DOHH2 (cell line): ENCODE measurements at regions not wholly inside any gene's neighbourhood (a gene's known extent, or its start where the extent isn't known, plus 50 kb on each side); places are given as distances from the start of the nearest gene placed in this dataset.

ENCODE experiments used
- H3F3A ChIP-seq: fragments of 200-600 bp; sonication (generic), shearing (Covaris generic); 2 replicates; pipeline ENCODE4 v1.6.0; 2016; ENCODE audit warnings: antibody characterized with exemption, mild to moderate bottlenecking; ENCODE audit not compliant: control insufficient read depth, insufficient read depth
- H3K27ac ChIP-seq: fragments of 200-600 bp; sonication (generic); 2 replicates; pipeline ENCODE4 v1.5.1; 2014; ENCODE audit warnings: low read depth, mild to moderate bottlenecking, low read length, moderate library complexity
- H3K27me3 ChIP-seq: fragments of 200-600 bp; sonication (generic); 2 replicates; pipeline ENCODE4 v1.6.1; 2014; ENCODE audit warnings: mild to moderate bottlenecking, low read length, mixed read lengths; ENCODE audit not compliant: control insufficient read depth
- H3K36me3 ChIP-seq: fragments of 200-600 bp; sonication (generic); 2 replicates; pipeline ENCODE4 v1.6.1; 2014; ENCODE audit warnings: mild to moderate bottlenecking, low read length, moderate library complexity, mixed read lengths; ENCODE audit not compliant: control insufficient read depth
- H3K4me1 ChIP-seq: fragments of 200-600 bp; sonication (generic); 2 replicates; pipeline ENCODE4 v1.6.1; 2014; ENCODE audit warnings: mild to moderate bottlenecking, low read length, mixed read lengths; ENCODE audit not compliant: control insufficient read depth
- H3K4me2 ChIP-seq: fragments of 200-600 bp; sonication (generic); 2 replicates; pipeline ENCODE4 v1.6.0; 2014; ENCODE audit warnings: mild to moderate bottlenecking, low read length, moderate library complexity
- H3K4me3 ChIP-seq: fragments of 200-600 bp; sonication (generic); 2 replicates; pipeline ENCODE4 v1.5.1; 2014; ENCODE audit warnings: mild to moderate bottlenecking, low read length, mixed read lengths
- H3K79me2 ChIP-seq: fragments of 200-600 bp; sonication (generic); 2 replicates; pipeline ENCODE4 v1.6.1; 2014; ENCODE audit warnings: mild to moderate bottlenecking, low read length, mixed read lengths; ENCODE audit not compliant: control insufficient read depth
- H3K9me2 ChIP-seq: fragments of 200-600 bp; sonication (generic); replicated peaks from 2 replicates; pipeline ENCODE4 v1.6.1; 2014; ENCODE audit warnings: mild to moderate bottlenecking, low read length, mixed read lengths; ENCODE audit not compliant: control insufficient read depth
- H3K9me3 ChIP-seq: fragments of 200-600 bp; sonication (generic); 2 replicates; pipeline ENCODE4 v1.6.1; 2014; ENCODE audit warnings: antibody characterized with exemption, low read length, mixed read lengths; ENCODE audit not compliant: control insufficient read depth, insufficient read depth
- H4K20me1 ChIP-seq: fragments of 200-600 bp; sonication (generic); 2 replicates; pipeline ENCODE4 v1.6.0; 2014; ENCODE audit warnings: low read depth, mild to moderate bottlenecking, antibody characterized with exemption, low read length, moderate library complexity; ENCODE audit not compliant: control insufficient read depth, insufficient read depth
- EZH2phosphoT487 ChIP-seq: fragments of 200-600 bp; sonication (generic); IDR thresholded peaks from 2 replicates; pipeline ENCODE4 v1.6.1; 2017; ENCODE audit warnings: borderline replicate concordance, mild to moderate bottlenecking, antibody characterized with exemption, low read length, moderate library complexity, mixed read lengths
- TF ChIP-seq, protein P1 (sequence below): fragments of 200-600 bp; sonication (generic); IDR thresholded peaks from one replicate; pipeline ENCODE4 v1.5.1; 2014; ENCODE audit warnings: antibody characterized with exemption, mild to moderate bottlenecking, low read depth, low read length; ENCODE audit not compliant: poor library complexity, severe bottlenecking

- H3K4me3 ChIP-seq, result no peak overlapping the region
- H3K9me2 ChIP-seq, result no peaks in the 10 kb centered on the region
- no peak overlapping the region for H3K4me2 ChIP-seq
- H3K9me3 ChIP-seq, result no peaks in the 10 kb centered on the region
- H3K27ac ChIP-seq, result no peak overlapping the region
- no peaks in the 10 kb centered on the region for H4K20me1 ChIP-seq
- no peak for TF ChIP-seq EZH2phosphoT487
- TF ChIP-seq, protein P1, sequence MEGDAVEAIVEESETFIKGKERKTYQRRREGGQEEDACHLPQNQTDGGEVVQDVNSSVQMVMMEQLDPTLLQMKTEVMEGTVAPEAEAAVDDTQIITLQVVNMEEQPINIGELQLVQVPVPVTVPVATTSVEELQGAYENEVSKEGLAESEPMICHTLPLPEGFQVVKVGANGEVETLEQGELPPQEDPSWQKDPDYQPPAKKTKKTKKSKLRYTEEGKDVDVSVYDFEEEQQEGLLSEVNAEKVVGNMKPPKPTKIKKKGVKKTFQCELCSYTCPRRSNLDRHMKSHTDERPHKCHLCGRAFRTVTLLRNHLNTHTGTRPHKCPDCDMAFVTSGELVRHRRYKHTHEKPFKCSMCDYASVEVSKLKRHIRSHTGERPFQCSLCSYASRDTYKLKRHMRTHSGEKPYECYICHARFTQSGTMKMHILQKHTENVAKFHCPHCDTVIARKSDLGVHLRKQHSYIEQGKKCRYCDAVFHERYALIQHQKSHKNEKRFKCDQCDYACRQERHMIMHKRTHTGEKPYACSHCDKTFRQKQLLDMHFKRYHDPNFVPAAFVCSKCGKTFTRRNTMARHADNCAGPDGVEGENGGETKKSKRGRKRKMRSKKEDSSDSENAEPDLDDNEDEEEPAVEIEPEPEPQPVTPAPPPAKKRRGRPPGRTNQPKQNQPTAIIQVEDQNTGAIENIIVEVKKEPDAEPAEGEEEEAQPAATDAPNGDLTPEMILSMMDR, result no peak
- H3K79me2 ChIP-seq, result no peaks in the 10 kb centered on the region
- no peaks in the 10 kb centered on the region for H3K36me3 ChIP-seq
- H3K4me1 ChIP-seq, result no peaks in the 10 kb centered on the region
- no peaks in the 10 kb centered on the region for H3K27me3 ChIP-seq
- H3F3A ChIP-seq, result no peaks in the 10 kb centered on the region
These were observed 114.0 kb upstream of the MED13L start for GRCh38 chr12:116391501-116391900.

DNA sequence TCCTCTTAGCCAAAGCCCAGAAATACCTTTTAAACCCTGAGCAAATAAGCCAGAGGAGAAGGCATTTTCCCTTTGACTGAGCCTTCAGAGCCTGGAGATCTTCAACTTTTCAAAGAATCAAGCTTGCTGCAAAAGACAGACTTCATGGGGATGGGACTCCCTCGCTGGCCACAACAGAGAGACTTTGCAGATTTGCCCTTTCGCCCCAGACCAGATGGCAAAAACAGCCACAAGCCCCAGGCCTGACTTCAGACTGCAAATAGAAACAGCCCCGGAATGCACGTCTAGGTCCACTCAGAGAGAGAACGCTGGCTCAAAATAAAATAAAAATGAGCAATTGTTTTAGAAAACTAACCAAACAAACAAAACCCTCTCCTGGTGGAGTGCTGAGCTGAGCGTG is 114.6 kb upstream of the MED13L start:
- no peak for TF ChIP-seq EZH2phosphoT487
- H3K27ac ChIP-seq, result no peak overlapping the region

DNA sequence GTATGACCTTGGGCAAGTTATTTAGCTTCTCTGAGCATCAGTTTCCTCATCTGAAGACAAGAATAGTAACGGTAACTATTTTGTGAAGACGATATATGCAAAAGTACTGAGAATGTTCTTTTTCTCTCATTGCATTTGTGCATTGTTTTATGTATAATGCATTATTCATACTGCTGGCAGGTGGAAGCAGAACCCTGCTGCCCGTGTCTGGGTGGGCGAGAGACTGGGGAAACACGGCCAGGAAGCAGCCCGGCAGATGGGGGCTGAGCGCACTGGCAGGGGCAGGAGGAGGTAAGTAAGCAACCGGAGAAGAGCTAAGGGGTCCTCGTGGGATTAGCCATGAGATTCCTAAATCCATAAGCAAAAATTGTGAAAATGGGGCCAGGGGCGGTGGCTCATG is 115.8 kb upstream of the MED13L start:
- no peak overlapping the region for H3K27ac ChIP-seq
- peaks cover 2% of the 10 kb centered on the region; the same call in 1 of the 2 replicates for H3K27me3 ChIP-seq
- TF ChIP-seq, protein P1, result no peak
- no peak for TF ChIP-seq EZH2phosphoT487
- H3K4me2 ChIP-seq, result no peak overlapping the region
- H3K9me2 ChIP-seq, result no peaks in the 10 kb centered on the region
- H4K20me1 ChIP-seq, result no peaks in the 10 kb centered on the region
- H3F3A ChIP-seq, result no peaks in the 10 kb centered on the region
- no peaks in the 10 kb centered on the region for H3K79me2 ChIP-seq
- H3K4me3 ChIP-seq, result no peak overlapping the region
- H3K9me3 ChIP-seq, result no peaks in the 10 kb centered on the region
- no peaks in the 10 kb centered on the region for H3K36me3 ChIP-seq
- no peaks in the 10 kb centered on the region for H3K4me1 ChIP-seq

More for the DNA sequence above, 114.6 kb upstream of the MED13L start:
- Histone ChIP-seq H3K79me2 (no peaks in the 10 kb centered on the region), H4K20me1 (no peaks in the 10 kb centered on the region), H3K9me3 (no peaks in the 10 kb centered on the region), H3F3A (no peaks in the 10 kb centered on the region), H3K36me3 (no peaks in the 10 kb centered on the region), H3K9me2 (no peaks in the 10 kb centered on the region), H3K4me2 (no peak overlapping the region), H3K27me3 (no peaks in the 10 kb centered on the region), H3K4me3 (no peak overlapping the region), H3K4me1 (no peaks in the 10 kb centered on the region)

- Histone ChIP-seq H4K20me1 (no peaks in the 10 kb centered on the region), H3K9me3 (no peaks in the 10 kb centered on the region), H3K4me1 (no peaks in the 10 kb centered on the region), H3K27ac (no peak overlapping the region), H3K4me2 (no peak overlapping the region), H3F3A (no peaks in the 10 kb centered on the region), H3K27me3 (peaks cover 5% of the 10 kb centered on the region; the same call in 1 of the 2 replicates), H3K9me2 (no peaks in the 10 kb centered on the region), H3K79me2 (no peaks in the 10 kb centered on the region), H3K36me3 (no peaks in the 10 kb centered on the region), H3K4me3 (no peak overlapping the region)
- no peak for TF ChIP-seq EZH2phosphoT487
- TF ChIP-seq, protein P1, result no peak
These were observed 116.6 kb upstream of the MED13L start for GRCh38 chr12:116393859-116394650.
